ENCODE measurements at regions not wholly inside any gene's neighbourhood (a gene's known extent, or its start where the extent isn't known, plus 50 kb on each side); places are given as distances from the start of the nearest gene placed in this dataset.

DNA sequence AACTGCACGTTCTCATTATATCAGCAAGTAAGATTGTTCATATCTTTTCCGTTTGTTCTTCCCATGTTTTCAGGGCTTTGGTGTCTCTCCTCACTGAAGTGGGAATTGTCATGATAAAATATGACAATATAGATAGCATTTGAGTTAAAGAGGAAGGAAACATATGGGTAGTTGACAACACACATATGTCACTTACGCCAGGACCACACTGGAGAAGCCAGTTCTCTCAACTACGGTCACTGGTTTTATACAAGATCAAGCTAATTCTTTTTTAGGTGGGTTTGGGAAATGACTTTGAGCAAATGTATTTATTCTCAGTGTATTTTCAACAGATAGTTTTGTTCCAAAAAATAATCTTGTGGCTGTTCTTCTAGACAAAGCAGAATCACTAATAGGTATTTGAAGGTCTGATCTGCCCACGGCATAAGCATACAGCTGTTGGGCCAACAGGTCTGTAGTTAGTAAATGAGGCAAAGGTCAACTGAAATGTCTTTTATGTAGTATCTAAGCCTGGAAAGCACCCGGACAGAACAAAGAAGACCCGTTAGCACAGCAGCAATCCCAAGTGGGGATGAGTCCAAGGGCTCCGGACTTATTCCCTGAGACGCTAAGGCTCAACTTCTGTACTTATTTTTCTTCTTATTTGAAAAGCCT, 433.6 kb upstream of the ZP4 start:
- H3K4me3 Mint-ChIP-seq (ENCODE audit: low read depth): no peak overlapping the region
- H3K9me3 Mint-ChIP-seq (ENCODE audit: low read depth): peaks cover 8% of the 10 kb centered on the region
- peaks cover 2% of the 10 kb centered on the region for H3K4me1 Mint-ChIP-seq (ENCODE audit: low read depth)
- H3K27me3 Mint-ChIP-seq: no peaks in the 10 kb centered on the region
- H3K36me3 Mint-ChIP-seq (ENCODE audit: insufficient read depth): peaks cover 3% of the 10 kb centered on the region
- no peak for DNase-seq (ENCODE audit: low spot score, unreplicated experiment)
- H3K27ac Mint-ChIP-seq: no peak overlapping the region
- TF ChIP-seq CTCF (IDR thresholded peaks at IDR 0.05; ENCODE audit: unreplicated experiment): no peak

- DNase-seq (ENCODE audit: low spot score, unreplicated experiment): no peak
Measured at GRCh38 chr1:238323490-238323889, 432.8 kb upstream of the ZP4 start.

GRCh38 chr1:238319957-238320356, 429.2 kb upstream of the ZP4 start:
- Mint-ChIP-seq H3K9me3 (ENCODE audit: low read depth) (peaks cover 3% of the 10 kb centered on the region), H3K4me1 (ENCODE audit: low read depth) (peaks cover 2% of the 10 kb centered on the region), H3K4me3 (ENCODE audit: low read depth) (no peak overlapping the region), H3K36me3 (ENCODE audit: insufficient read depth) (no peaks in the 10 kb centered on the region), H3K27ac (no peak overlapping the region), H3K27me3 (no peaks in the 10 kb centered on the region)
- no peak for TF ChIP-seq CTCF (IDR thresholded peaks at IDR 0.05; ENCODE audit: unreplicated experiment)
- DNase-seq (ENCODE audit: low spot score, unreplicated experiment): no peak

More at GRCh38 chr1:238323490-238323889, 432.8 kb upstream of the ZP4 start:
- peaks cover 2% of the 10 kb centered on the region for H3K4me1 Mint-ChIP-seq (ENCODE audit: low read depth)
- H3K27ac Mint-ChIP-seq: no peak overlapping the region
- peaks cover 8% of the 10 kb centered on the region for H3K9me3 Mint-ChIP-seq (ENCODE audit: low read depth)
- no peak for TF ChIP-seq CTCF (IDR thresholded peaks at IDR 0.05; ENCODE audit: unreplicated experiment)
- H3K36me3 Mint-ChIP-seq (ENCODE audit: insufficient read depth): peaks cover 3% of the 10 kb centered on the region
- no peaks in the 10 kb centered on the region for H3K27me3 Mint-ChIP-seq
- H3K4me3 Mint-ChIP-seq (ENCODE audit: low read depth): no peak overlapping the region

DNA sequence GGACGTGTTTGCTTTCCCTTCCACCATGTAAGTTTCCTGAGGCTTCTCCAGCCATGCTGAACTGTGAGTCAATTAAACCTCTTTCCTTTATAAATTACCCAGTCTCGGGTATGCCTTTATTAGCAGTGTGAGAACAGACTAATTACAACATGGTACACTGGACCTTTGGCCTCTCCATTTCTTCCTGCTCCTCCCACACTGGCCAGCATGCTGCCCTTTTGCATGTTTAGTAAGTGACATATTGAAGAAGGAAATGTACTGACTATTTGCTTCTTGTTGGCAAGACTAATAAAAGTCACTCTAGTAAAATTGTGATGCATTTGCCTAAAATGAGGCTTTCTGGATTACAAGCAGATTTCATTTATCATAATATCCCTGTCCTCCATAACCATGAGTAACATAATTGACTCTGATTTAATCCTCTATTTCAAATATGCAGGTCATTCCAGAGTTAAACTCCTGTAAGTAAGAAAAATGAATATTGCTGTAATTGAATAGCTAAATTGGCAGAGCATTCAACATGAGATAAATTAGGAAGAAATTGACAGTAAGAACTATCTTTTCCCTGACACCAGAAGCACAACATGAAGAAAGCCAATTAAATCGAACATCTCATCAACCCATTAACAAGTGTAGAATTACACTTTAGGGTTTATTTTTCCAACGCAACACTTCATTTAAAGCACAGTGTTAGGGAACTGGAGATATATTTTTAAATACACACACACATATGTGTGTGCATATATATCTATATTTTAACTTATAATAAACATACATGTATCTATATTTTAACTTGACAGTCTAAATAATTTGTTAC, 427.8 kb upstream of the ZP4 start:
- Mint-ChIP-seq H3K27me3 (no peaks in the 10 kb centered on the region), H3K9me3 (ENCODE audit: low read depth) (peaks cover 3% of the 10 kb centered on the region)

More for the DNA sequence above, 427.8 kb upstream of the ZP4 start:
- no peak overlapping the region for H3K27ac Mint-ChIP-seq
- no peaks in the 10 kb centered on the region for H3K36me3 Mint-ChIP-seq (ENCODE audit: insufficient read depth)
- H3K4me1 Mint-ChIP-seq (ENCODE audit: low read depth): no peaks in the 10 kb centered on the region
- H3K4me3 Mint-ChIP-seq (ENCODE audit: low read depth): no peak overlapping the region
- no peak for TF ChIP-seq CTCF (IDR thresholded peaks at IDR 0.05; ENCODE audit: unreplicated experiment)
- no peak for DNase-seq (ENCODE audit: low spot score, unreplicated experiment)

All from progenitor cell of endocrine pancreas (in vitro differentiated cells).